HEK293 (cell line): ENCODE measurements at regions not wholly inside any gene's neighbourhood (a gene's known extent, or its start where the extent isn't known, plus 50 kb on each side); places are given as distances from the start of the nearest gene placed in this dataset.

Source experiments
- TF ChIP-seq, protein P1 (sequence below): fragments of 450-650 bp; formaldehyde crosslinking; IDR thresholded peaks from 2 replicates; pipeline ENCODE4 v1.5.1; 2016; ENCODE audit warnings: missing biosample characterization, missing genetic modification characterization
- TF ChIP-seq, protein P2 (sequence below): fragments of 450-650 bp; formaldehyde crosslinking; IDR thresholded peaks from 2 replicates; pipeline ENCODE4 v1.5.1; 2016; ENCODE audit warnings: missing biosample characterization, missing genetic modification characterization

DNA sequence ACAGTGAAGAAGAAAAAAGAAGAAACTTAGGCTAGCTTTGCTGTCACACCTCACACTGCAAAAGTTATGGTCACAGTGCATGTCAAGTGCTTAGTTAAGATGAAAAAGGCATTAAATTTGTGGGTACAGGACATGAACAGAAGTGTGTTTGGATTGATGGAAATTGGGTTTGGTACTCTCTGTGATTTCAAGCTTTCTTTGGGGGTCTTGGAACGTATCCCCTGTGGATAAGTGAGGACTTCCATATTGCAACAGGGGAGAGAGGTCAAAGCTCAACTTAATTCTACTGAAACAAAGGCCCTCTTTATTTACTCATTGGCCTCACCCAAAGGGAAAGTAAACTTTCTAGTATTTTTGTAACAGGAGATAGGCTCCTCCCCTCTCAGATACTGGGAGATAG, 138.3 kb upstream of the FUT9 start:
- TF ChIP-seq, protein P1, sequence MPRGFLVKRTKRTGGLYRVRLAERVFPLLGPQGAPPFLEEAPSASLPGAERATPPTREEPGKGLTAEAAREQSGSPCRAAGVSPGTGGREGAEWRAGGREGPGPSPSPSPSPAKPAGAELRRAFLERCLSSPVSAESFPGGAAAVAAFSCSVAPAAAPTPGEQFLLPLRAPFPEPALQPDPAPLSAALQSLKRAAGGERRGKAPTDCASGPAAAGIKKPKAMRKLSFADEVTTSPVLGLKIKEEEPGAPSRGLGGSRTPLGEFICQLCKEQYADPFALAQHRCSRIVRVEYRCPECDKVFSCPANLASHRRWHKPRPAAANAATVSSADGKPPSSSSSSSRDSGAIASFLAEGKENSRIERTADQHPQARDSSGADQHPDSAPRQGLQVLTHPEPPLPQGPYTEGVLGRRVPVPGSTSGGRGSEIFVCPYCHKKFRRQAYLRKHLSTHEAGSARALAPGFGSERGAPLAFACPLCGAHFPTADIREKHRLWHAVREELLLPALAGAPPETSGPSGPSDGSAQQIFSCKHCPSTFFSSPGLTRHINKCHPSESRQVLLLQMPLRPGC (tag by site-specific recombination): no peak
- TF ChIP-seq, protein P2, sequence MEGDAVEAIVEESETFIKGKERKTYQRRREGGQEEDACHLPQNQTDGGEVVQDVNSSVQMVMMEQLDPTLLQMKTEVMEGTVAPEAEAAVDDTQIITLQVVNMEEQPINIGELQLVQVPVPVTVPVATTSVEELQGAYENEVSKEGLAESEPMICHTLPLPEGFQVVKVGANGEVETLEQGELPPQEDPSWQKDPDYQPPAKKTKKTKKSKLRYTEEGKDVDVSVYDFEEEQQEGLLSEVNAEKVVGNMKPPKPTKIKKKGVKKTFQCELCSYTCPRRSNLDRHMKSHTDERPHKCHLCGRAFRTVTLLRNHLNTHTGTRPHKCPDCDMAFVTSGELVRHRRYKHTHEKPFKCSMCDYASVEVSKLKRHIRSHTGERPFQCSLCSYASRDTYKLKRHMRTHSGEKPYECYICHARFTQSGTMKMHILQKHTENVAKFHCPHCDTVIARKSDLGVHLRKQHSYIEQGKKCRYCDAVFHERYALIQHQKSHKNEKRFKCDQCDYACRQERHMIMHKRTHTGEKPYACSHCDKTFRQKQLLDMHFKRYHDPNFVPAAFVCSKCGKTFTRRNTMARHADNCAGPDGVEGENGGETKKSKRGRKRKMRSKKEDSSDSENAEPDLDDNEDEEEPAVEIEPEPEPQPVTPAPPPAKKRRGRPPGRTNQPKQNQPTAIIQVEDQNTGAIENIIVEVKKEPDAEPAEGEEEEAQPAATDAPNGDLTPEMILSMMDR (tag by site-specific recombination): no peak
